ENCODE measurements at regions not wholly inside any gene's neighbourhood (a gene's known extent, or its start where the extent isn't known, plus 50 kb on each side); places are given as distances from the start of the nearest gene placed in this dataset.

GRCh38 chr3:25015599-25015998 is 412.5 kb upstream of the RARB start:
- TF ChIP-seq CTCF (IDR thresholded peaks at IDR 0.05; ENCODE audit: insufficient read depth, low read length) = no peak
- TF ChIP-seq REST (IDR thresholded peaks at IDR 0.05; ENCODE audit: insufficient replicate concordance, low read depth) = no peak
- TF ChIP-seq POLR2AphosphoS5 (IDR thresholded peaks at IDR 0.05; ENCODE audit: low read depth) = no peak
